OCI-M1 (cell line): ENCODE measurements at regions not wholly inside any gene's neighbourhood (a gene's known extent, or its start where the extent isn't known, plus 50 kb on each side); places are given as distances from the start of the nearest gene placed in this dataset.

Source experiments
- DNase-seq: peaks from one replicate; lab custom pipeline; 2025; lab: John Stamatoyannopoulos, UW

GRCh38 chrX:114332766-114333165 is 251.1 kb upstream of the HTR2C start:
- no peak for DNase-seq

- DNase-seq = no peak
Observed at GRCh38 chrX:114334473-114334982, 249.4 kb upstream of the HTR2C start.

GRCh38 chrX:114338870-114339269 is 245.0 kb upstream of the HTR2C start:
- DNase-seq = no peak

GRCh38 chrX:114344756-114345349 is 239.0 kb upstream of the HTR2C start:
- peak; percentile 49 for DNase-seq

- DNase-seq = no peak
Observed at GRCh38 chrX:114361076-114361725, 222.7 kb upstream of the HTR2C start.

GRCh38 chrX:114363346-114363745 is 220.5 kb upstream of the HTR2C start:
- DNase-seq = no peak

GRCh38 chrX:114365065-114365834 is 218.6 kb upstream of the HTR2C start:
- DNase-seq = peak; percentile 13

GRCh38 chrX:114372937-114373336 is 210.9 kb upstream of the HTR2C start:
- no peak for DNase-seq

- no peak for DNase-seq
Observed at GRCh38 chrX:114390251-114390796, 193.6 kb upstream of the HTR2C start.
